ENCODE measurements at regions not wholly inside any gene's neighbourhood (a gene's known extent, or its start where the extent isn't known, plus 50 kb on each side); places are given as distances from the start of the nearest gene placed in this dataset.

DNA sequence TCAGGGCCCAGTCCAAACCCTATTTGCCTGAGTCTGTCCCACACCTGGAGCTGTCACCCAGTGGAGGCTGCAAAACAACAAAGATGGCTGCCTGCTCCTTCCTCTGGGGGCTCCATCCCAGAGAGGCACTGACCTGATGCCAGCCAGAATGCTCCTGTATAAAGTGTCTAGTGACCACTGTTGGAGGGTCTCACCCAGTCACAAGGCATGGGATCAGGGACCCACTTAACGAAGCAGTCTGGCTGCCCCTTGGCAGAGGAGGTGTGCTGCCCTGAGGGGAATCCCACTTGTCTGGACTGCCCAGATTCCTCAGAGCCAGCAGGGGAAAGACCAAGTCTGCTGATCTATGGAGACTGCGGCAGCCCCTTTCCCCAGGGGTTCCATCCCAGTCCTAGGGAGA lies 241.6 kb downstream of the CDH26 start:
- H2BK15ac ChIP-seq (ENCODE audit: low read length) = no peak overlapping the region
- no CpG with 5 or more reads among the region's 2 CpGs for WGBS, 2 donors (ENCODE audit: extremely low coverage in 2 of 2, insufficient read length in 2 of 2, insufficient replicate concordance in 1 of 2)
- H3K4me1 ChIP-seq (ENCODE audit: control insufficient read depth in 2 of 2, insufficient read depth in 1 of 2, low read depth in 1 of 2, low read length in 2 of 2) = peaks cover 0 to 2% of the 10 kb centered on the region in 2 donors
- no peak for DNase-seq (ENCODE audit: low spot score)
- no peak overlapping the region for H2BK12ac ChIP-seq (ENCODE audit: low read length)
- no peak overlapping the region for H2BK120ac ChIP-seq (ENCODE audit: low read depth, low read length)
- H2AFZ ChIP-seq (ENCODE audit: low read length) = no peak overlapping the region
- H3K14ac ChIP-seq (ENCODE audit: low read length) = no peak overlapping the region
- no peaks in the 10 kb centered on the region for H3K9me3 ChIP-seq (replicated peaks in 1 of 2; ENCODE audit: control insufficient read depth in 2 of 2, insufficient read depth in 1 of 2, low read depth in 1 of 2, low read length in 2 of 2)
- no peak overlapping the region for H3K9ac ChIP-seq (ENCODE audit: low read depth, low read length, poor library complexity)
- no peaks in the 10 kb centered on the region for H3K36me3 ChIP-seq (replicated peaks in 1 of 2; ENCODE audit: control insufficient read depth in 2 of 2, insufficient read depth in 2 of 2, low read length in 2 of 2)
- H3K4ac ChIP-seq (ENCODE audit: low read length) = no peak overlapping the region
- no peak overlapping the region for H3K27ac ChIP-seq (replicated peaks; ENCODE audit: low read length)
- H3K18ac ChIP-seq (ENCODE audit: low read length) = no peak overlapping the region
- no peak overlapping the region for H3K4me3 ChIP-seq (ENCODE audit: low read length in 2 of 2)
- no peaks in the 10 kb centered on the region for H3K79me1 ChIP-seq (ENCODE audit: low read depth, low read length)
- no peak overlapping the region for H4K8ac ChIP-seq (ENCODE audit: low read depth, low read length)
- H2BK5ac ChIP-seq (ENCODE audit: low read length) = no peak overlapping the region
- H3K23ac ChIP-seq (ENCODE audit: low read depth, low read length, poor library complexity) = no peak overlapping the region
- H3K4me2 ChIP-seq (ENCODE audit: insufficient read depth, low read length, poor library complexity, severe bottlenecking) = no peak overlapping the region
- H3K27me3 ChIP-seq (ENCODE audit: control insufficient read depth in 3 of 3, insufficient read depth in 3 of 3, low read depth in 1 of 3, low read length in 3 of 3) = no peaks in the 10 kb centered on the region
- H2AK5ac ChIP-seq (ENCODE audit: low read depth, low read length) = no peak overlapping the region
- no peak overlapping the region for H4K91ac ChIP-seq (ENCODE audit: low read depth, low read length, poor library complexity)

DNA sequence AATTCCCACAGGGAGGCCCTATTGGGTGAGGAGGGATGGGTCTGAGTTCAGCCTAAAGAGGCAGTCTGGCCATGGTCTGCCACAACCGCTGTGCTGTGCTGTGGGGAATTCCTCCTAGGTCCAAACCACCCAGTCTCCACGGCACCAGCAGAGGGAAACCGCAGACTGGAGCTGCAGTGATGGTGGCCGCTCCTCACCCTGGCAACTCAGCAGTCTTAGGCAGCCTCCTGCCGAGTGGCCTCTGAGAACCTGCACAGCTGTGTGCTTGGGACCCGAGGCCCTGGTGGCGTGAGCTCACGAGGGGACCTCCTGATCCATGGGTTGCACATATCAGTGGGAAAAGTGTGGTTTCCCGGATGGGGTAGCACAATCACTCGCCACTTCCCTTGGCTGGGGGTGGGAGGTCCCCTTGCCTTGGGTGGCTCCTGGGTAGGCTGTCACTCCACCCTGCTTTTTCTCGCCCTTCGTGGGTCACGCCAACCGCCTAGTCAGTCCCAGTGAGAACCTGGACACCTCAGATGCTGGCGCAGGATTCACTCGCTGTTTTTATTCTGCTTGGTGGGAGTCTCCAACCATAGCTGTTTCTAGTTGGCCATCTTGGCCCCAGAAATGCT lies 242.2 kb downstream of the CDH26 start:
- Histone ChIP-seq H2AFZ (ENCODE audit: low read length) (no peak overlapping the region), H2AK5ac (ENCODE audit: low read depth, low read length) (no peak overlapping the region), H3K27ac (replicated peaks; ENCODE audit: low read length) (no peak overlapping the region), H2BK5ac (ENCODE audit: low read length) (no peak overlapping the region), H3K4me1 (ENCODE audit: control insufficient read depth in 2 of 2, insufficient read depth in 1 of 2, low read depth in 1 of 2, low read length in 2 of 2) (peaks cover 0 to 2% of the 10 kb centered on the region in 2 donors), H2BK120ac (ENCODE audit: low read depth, low read length) (no peak overlapping the region), H2BK12ac (ENCODE audit: low read length) (no peak overlapping the region), H3K9me3 (replicated peaks in 1 of 2; ENCODE audit: control insufficient read depth in 2 of 2, insufficient read depth in 1 of 2, low read depth in 1 of 2, low read length in 2 of 2) (no peaks in the 10 kb centered on the region), H4K8ac (ENCODE audit: low read depth, low read length) (no peak overlapping the region), H2BK15ac (ENCODE audit: low read length) (no peak overlapping the region), H3K36me3 (replicated peaks in 1 of 2; ENCODE audit: control insufficient read depth in 2 of 2, insufficient read depth in 2 of 2, low read length in 2 of 2) (no peaks in the 10 kb centered on the region), H4K91ac (ENCODE audit: low read depth, low read length, poor library complexity) (no peak overlapping the region), H3K79me1 (ENCODE audit: low read depth, low read length) (no peaks in the 10 kb centered on the region), H3K27me3 (ENCODE audit: control insufficient read depth in 3 of 3, insufficient read depth in 3 of 3, low read depth in 1 of 3, low read length in 3 of 3) (no peaks in the 10 kb centered on the region), H3K9ac (ENCODE audit: low read depth, low read length, poor library complexity) (no peak overlapping the region), H3K4ac (ENCODE audit: low read length) (no peak overlapping the region), H3K18ac (ENCODE audit: low read length) (no peak overlapping the region), H3K14ac (ENCODE audit: low read length) (no peak overlapping the region), H3K23ac (ENCODE audit: low read depth, low read length, poor library complexity) (no peak overlapping the region), H3K4me3 (ENCODE audit: low read length in 2 of 2) (peak overlapping the region in 1 of 2 donors; percentile 37), H3K4me2 (ENCODE audit: insufficient read depth, low read length, poor library complexity, severe bottlenecking) (no peak overlapping the region)
- no CpG with 5 or more reads among the region's 16 CpGs for WGBS, 2 donors (ENCODE audit: extremely low coverage in 2 of 2, insufficient read length in 2 of 2, insufficient replicate concordance in 1 of 2)
- no peak for DNase-seq (ENCODE audit: low spot score)

DNA sequence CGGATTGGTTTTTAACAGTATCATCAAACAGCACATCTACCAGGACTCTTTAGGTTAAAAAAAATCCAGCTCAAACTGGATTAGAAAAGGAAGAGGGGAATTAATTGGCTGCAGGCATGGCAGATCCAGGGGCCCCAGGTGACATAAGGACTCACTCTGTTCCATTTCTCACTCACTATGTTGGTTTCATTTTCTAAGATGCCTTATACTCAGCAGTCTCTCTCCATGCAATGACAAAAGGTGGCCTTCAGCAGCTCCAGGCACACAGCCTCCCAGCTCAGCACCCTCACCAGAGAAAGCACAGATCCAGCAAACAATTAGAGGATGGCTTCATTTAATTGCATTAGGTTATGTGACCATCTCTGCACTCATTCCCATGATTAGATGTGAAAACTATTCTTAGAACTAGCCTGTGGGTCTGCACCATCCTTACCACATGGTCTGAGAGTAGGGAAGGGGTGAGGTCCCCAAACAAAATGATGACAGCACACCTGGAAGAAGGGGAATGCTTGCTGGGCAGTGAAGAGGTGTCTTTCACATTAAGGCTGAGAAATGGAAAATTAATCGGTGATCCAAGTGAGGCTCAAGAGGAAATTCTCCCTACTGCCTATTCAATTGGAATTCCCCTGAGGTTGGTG lies 243.1 kb downstream of the CDH26 start:
- Histone ChIP-seq H4K8ac (ENCODE audit: low read depth, low read length) (no peak overlapping the region), H2BK12ac (ENCODE audit: low read length) (no peak overlapping the region), H3K4me2 (ENCODE audit: insufficient read depth, low read length, poor library complexity, severe bottlenecking) (no peak overlapping the region), H4K91ac (ENCODE audit: low read depth, low read length, poor library complexity) (no peak overlapping the region), H2BK5ac (ENCODE audit: low read length) (no peak overlapping the region), H3K36me3 (replicated peaks in 1 of 2; ENCODE audit: control insufficient read depth in 2 of 2, insufficient read depth in 2 of 2, low read length in 2 of 2) (no peaks in the 10 kb centered on the region), H3K18ac (ENCODE audit: low read length) (no peak overlapping the region), H3K14ac (ENCODE audit: low read length) (no peak overlapping the region), H3K4me3 (ENCODE audit: low read length in 2 of 2) (no peak overlapping the region), H3K9ac (ENCODE audit: low read depth, low read length, poor library complexity) (no peak overlapping the region), H3K4ac (ENCODE audit: low read length) (no peak overlapping the region), H3K9me3 (replicated peaks in 1 of 2; ENCODE audit: control insufficient read depth in 2 of 2, insufficient read depth in 1 of 2, low read depth in 1 of 2, low read length in 2 of 2) (no peaks in the 10 kb centered on the region), H3K4me1 (ENCODE audit: control insufficient read depth in 2 of 2, insufficient read depth in 1 of 2, low read depth in 1 of 2, low read length in 2 of 2) (peaks cover 0 to 2% of the 10 kb centered on the region in 2 donors), H2BK15ac (ENCODE audit: low read length) (no peak overlapping the region), H2AFZ (ENCODE audit: low read length) (no peak overlapping the region), H3K23ac (ENCODE audit: low read depth, low read length, poor library complexity) (no peak overlapping the region), H2BK120ac (ENCODE audit: low read depth, low read length) (no peak overlapping the region), H3K27ac (replicated peaks; ENCODE audit: low read length) (no peak overlapping the region), H3K79me1 (ENCODE audit: low read depth, low read length) (no peaks in the 10 kb centered on the region), H2AK5ac (ENCODE audit: low read depth, low read length) (no peak overlapping the region), H3K27me3 (ENCODE audit: control insufficient read depth in 3 of 3, insufficient read depth in 3 of 3, low read depth in 1 of 3, low read length in 3 of 3) (no peaks in the 10 kb centered on the region)
- no CpG with 5 or more reads among the region's 2 CpGs for WGBS, 2 donors (ENCODE audit: extremely low coverage in 2 of 2, insufficient read length in 2 of 2, insufficient replicate concordance in 1 of 2)
- DNase-seq (ENCODE audit: low spot score) = no peak

DNA sequence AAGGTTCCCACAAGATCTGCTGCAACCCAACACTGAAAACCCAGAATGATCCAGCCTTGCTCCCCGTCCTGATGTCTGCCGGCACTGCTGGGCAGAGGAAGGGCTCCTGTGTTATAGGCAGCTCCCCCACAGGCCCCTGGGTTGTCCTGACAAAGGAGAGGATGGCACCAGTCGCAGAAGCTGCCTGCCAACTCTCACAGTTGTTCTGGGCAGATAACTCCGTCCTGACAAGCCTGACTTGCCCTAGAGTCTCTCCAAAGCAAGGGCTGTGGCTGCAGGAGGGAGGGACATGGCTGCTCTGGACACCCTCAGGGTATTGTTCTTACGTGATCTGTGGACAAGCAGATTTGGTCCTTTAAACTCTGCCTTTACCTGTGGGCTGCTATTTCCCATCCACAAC lies 243.8 kb downstream of the CDH26 start:
- Histone ChIP-seq H2BK120ac (ENCODE audit: low read depth, low read length) (no peak overlapping the region), H2BK12ac (ENCODE audit: low read length) (no peak overlapping the region), H2BK15ac (ENCODE audit: low read length) (no peak overlapping the region), H2AK5ac (ENCODE audit: low read depth, low read length) (no peak overlapping the region), H3K9ac (ENCODE audit: low read depth, low read length, poor library complexity) (no peak overlapping the region), H3K79me1 (ENCODE audit: low read depth, low read length) (no peaks in the 10 kb centered on the region), H3K4me2 (ENCODE audit: insufficient read depth, low read length, poor library complexity, severe bottlenecking) (no peak overlapping the region), H3K14ac (ENCODE audit: low read length) (peak overlapping the region; percentile 75), H4K8ac (ENCODE audit: low read depth, low read length) (no peak overlapping the region), H3K9me3 (replicated peaks in 1 of 2; ENCODE audit: control insufficient read depth in 2 of 2, insufficient read depth in 1 of 2, low read depth in 1 of 2, low read length in 2 of 2) (no peaks in the 10 kb centered on the region), H3K4me1 (ENCODE audit: control insufficient read depth in 2 of 2, insufficient read depth in 1 of 2, low read depth in 1 of 2, low read length in 2 of 2) (peaks cover 0 to 2% of the 10 kb centered on the region in 2 donors), H4K91ac (ENCODE audit: low read depth, low read length, poor library complexity) (no peak overlapping the region), H2BK5ac (ENCODE audit: low read length) (no peak overlapping the region), H2AFZ (ENCODE audit: low read length) (no peak overlapping the region), H3K27me3 (ENCODE audit: control insufficient read depth in 3 of 3, insufficient read depth in 3 of 3, low read depth in 1 of 3, low read length in 3 of 3) (no peaks in the 10 kb centered on the region), H3K27ac (replicated peaks; ENCODE audit: low read length) (no peak overlapping the region), H3K23ac (ENCODE audit: low read depth, low read length, poor library complexity) (no peak overlapping the region), H3K36me3 (replicated peaks in 1 of 2; ENCODE audit: control insufficient read depth in 2 of 2, insufficient read depth in 2 of 2, low read length in 2 of 2) (no peaks in the 10 kb centered on the region), H3K18ac (ENCODE audit: low read length) (peak overlapping the region; percentile 36), H3K4ac (ENCODE audit: low read length) (no peak overlapping the region), H3K4me3 (ENCODE audit: low read length in 2 of 2) (no peak overlapping the region)
- DNase-seq (ENCODE audit: low spot score) = no peak
- whole genome bisulfite sequencing, 2 donors (ENCODE audit: extremely low coverage in 2 of 2, insufficient read length in 2 of 2, insufficient replicate concordance in 1 of 2) = no CpG with 5 or more reads among the region's 5 CpGs

Data from neuronal stem cell (in vitro differentiated cells).